Prostate gland (tissue), 2 donors: ENCODE measurements at regions not wholly inside any gene's neighbourhood (a gene's known extent, or its start where the extent isn't known, plus 50 kb on each side); places are given as distances from the start of the nearest gene placed in this dataset.

Experiments used
- DNase-seq: peaks from one replicate; pipeline ENCODE4 v3.0.0-alpha.2; 2019; ENCODE audit warnings: low spot score
- H3K27ac ChIP-seq, 2 donors: fragments of 200-600 bp; sonication (generic); 2 replicates each; pipeline ENCODE4 v1.5.1; 2017 to 2019
- H3K27me3 ChIP-seq: fragments of 200-600 bp; sonication (generic); replicated peaks from 2 replicates; pipeline ENCODE4 v1.5.1; 2019; ENCODE audit not compliant: insufficient read depth
- H3K36me3 ChIP-seq, 2 donors: fragments of 200-600 bp; sonication (generic); 1 replicate in 1 of 2; 2 replicates in 1 of 2; pipeline versions ENCODE4 v1.5.1 to v1.8.1; 2017 to 2019
- H3K4me1 ChIP-seq: fragments of 200-600 bp; sonication (generic); replicated peaks from 2 replicates; pipeline ENCODE4 v1.5.1; 2019
- H3K4me3 ChIP-seq, 2 donors: fragments of 200-600 bp; sonication (generic); 2 replicates each; pipeline ENCODE4 v1.5.1; 2017 to 2019
- H3K9me3 ChIP-seq: fragments of 200-600 bp; sonication (generic); 2 replicates; pipeline ENCODE4 v1.5.1; 2017
- POLR2A ChIP-seq: fragments of 450-650 bp; IDR thresholded peaks from one replicate; pipeline ENCODE4 v1.6.1; 2016; ENCODE audit warnings: antibody characterized with exemption, mild to moderate bottlenecking
- POLR2AphosphoS5 ChIP-seq: sonication (generic); formaldehyde crosslinking; IDR thresholded peaks from one replicate; pipeline ENCODE4 v1.6.1; 2017; ENCODE audit warnings: antibody characterized with exemption
- WGBS: methylation state at CpG from one replicate; pipeline ENCODE4 v1.1.5; 2018; 5-methylcytosine and 5-hydroxymethylcytosine counted together
- intact Hi-C: fragments of 100-400 bp; cut with DNase I; formaldehyde crosslinking; loops from one replicate; pipeline ENCODE4 v1.14.2; 2022
- TF ChIP-seq, protein P1 (sequence below), 4 experiments: fragments of 200-600 bp in 2 of 4; fragments of 450-650 bp in 2 of 4; sonication (generic) in 2 of 4; IDR thresholded peaks; 1 replicate in 3 of 4; 2 replicates in 1 of 4; pipeline ENCODE4 v1.5.1; 2016 to 2019; ENCODE audit warnings: antibody characterized with exemption in 4 of 4, mild to moderate bottlenecking in 2 of 4, moderate library complexity in 2 of 4

DNA sequence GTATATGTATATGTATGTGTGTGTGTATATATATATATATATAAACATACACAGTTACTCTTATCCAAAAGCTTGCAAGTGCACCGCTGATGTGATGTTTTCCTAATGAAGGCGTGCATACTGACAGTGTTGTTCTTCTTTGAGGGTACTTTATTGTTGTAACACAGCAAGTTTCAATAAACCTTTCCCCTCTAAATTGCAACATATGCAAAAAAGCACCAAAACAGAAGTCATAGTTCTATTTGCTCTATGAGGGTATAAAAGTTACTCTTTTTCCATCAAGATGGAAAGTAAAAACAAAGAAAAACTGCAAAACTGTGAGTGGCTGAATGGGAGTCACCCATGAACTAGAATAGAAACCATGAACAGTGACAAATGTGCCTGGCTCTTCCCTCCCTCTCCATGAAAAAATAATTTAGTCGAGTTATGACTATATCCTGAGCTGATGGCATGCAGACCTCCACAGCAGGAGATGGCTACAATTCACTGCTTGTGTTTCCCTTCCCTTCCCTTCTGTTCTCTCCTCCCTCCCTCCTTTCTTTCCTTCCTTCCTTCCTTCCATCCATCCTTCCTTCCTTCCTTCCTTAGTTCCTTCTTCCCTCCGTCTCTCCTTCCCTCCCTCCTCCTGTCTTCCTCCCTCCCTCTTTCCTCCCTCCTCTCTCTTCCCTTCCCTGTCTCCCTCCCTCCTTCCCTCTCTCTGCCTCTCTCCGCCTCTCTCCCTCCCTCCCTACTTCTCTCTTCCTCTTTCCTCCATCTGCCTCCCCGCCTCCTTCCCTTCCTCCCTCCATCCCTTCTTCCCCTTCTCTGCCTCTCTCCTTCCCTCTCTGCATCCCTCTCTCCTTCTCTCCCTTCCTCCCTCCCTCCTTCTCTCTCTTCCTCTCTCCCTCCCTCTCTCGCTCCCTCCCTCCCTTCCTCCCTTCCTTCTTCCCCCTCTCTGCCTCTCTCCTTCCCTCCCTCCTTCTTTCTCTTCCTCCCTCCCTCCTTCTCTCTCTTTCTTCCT lies 220.7 kb upstream of the POU3F1 start:
- 85% methylated on average over 7 of the region's 7 CpGs for WGBS
- Histone ChIP-seq H3K9me3 (no peaks in the 10 kb centered on the region), H3K4me1 (no peaks in the 10 kb centered on the region), H3K4me3 (no peak overlapping the region), H3K27me3 (peaks cover 5% of the 10 kb centered on the region), H3K36me3 (no peaks in the 10 kb centered on the region), H3K27ac (no peak overlapping the region)
- no peak for DNase-seq
- TF ChIP-seq POLR2AphosphoS5 = no peak
- TF ChIP-seq, protein P1, sequence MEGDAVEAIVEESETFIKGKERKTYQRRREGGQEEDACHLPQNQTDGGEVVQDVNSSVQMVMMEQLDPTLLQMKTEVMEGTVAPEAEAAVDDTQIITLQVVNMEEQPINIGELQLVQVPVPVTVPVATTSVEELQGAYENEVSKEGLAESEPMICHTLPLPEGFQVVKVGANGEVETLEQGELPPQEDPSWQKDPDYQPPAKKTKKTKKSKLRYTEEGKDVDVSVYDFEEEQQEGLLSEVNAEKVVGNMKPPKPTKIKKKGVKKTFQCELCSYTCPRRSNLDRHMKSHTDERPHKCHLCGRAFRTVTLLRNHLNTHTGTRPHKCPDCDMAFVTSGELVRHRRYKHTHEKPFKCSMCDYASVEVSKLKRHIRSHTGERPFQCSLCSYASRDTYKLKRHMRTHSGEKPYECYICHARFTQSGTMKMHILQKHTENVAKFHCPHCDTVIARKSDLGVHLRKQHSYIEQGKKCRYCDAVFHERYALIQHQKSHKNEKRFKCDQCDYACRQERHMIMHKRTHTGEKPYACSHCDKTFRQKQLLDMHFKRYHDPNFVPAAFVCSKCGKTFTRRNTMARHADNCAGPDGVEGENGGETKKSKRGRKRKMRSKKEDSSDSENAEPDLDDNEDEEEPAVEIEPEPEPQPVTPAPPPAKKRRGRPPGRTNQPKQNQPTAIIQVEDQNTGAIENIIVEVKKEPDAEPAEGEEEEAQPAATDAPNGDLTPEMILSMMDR (IDR thresholded peaks at IDR 0.05) = no peak
- TF ChIP-seq POLR2A = no peak
- intact Hi-C loops = no loop called here

DNA sequence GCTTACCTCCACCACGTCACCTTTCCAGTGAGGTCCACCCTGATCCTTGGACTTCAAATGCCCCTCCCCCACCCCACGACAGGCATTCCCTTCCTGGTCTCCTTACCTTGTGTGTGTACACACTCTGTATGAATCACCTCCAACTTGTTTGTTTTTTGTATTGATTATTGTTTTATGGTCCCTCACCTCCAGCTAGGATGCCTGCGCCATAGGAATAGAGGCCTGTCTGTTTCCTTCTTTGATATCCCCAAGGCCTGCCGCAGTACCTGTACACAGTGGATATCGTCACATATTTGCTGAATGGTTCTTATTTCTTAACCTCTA lies 219.6 kb upstream of the POU3F1 start:
- Histone ChIP-seq H3K9me3 (no peaks in the 10 kb centered on the region), H3K4me3 (no peak overlapping the region), H3K27ac (no peak overlapping the region), H3K27me3 (peaks cover 3% of the 10 kb centered on the region), H3K36me3 (no peaks in the 10 kb centered on the region), H3K4me1 (no peaks in the 10 kb centered on the region)
- WGBS = 98% methylated on average over 5 of the region's 5 CpGs
- intact Hi-C loops = no loop called here
- no peak for DNase-seq
- no peak for TF ChIP-seq POLR2A
- TF ChIP-seq, protein P1 (IDR thresholded peaks at IDR 0.05) = no peak
- no peak for TF ChIP-seq POLR2AphosphoS5

DNA sequence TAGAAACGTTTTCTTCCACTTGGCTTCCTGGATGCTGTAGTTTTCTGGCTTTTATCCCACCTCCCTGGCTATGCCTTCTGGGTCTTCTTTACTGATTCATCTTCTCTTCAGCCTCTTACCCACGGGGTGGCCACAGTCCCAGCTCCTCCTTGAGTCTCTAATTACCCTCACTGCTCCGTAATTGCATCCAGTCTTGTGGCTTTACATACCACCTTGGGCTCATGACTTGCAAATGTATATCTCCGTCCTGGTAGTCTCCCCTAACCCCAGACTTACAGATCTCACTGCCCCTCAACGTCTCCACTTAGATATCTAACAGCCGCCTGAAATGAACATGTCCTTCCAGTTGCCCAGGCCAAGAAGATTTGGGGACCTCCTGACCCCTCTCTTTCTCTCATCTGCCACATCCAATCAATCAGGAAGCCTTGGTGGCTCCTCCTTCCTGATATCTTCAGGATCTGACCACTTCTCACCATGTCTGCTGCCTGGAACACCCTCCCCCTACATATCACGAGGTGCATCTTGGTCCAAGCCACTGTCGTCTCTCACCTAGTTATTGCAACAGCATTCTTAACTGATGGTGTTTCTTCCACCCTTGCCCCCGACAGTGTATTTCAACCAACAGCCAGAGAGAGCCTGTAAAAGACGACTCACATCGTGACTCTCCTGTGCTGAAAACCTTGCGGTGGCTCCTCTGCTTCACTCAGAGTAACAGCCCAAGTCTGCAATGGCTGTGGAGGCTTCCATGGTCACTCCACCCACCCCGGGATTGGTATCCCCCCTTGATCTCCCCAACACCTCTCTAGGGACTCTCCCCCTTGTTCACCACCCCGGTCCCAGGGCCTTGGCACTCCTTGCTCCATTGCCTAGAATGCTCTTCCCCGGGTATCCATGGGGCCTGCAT lies 219.0 kb upstream of the POU3F1 start:
- no peaks in the 10 kb centered on the region for H3K4me1 ChIP-seq
- TF ChIP-seq, protein P1 (IDR thresholded peaks at IDR 0.05) = no peak
- TF ChIP-seq POLR2A (no peak), POLR2AphosphoS5 (no peak)
- H3K4me3 ChIP-seq = no peak overlapping the region
- intact Hi-C loops = no loop called here
- no peak overlapping the region for H3K27ac ChIP-seq
- H3K27me3 ChIP-seq = peaks cover 3% of the 10 kb centered on the region
- no peak for DNase-seq
- no peaks in the 10 kb centered on the region for H3K9me3 ChIP-seq
- 77% methylated on average over 15 of the region's 15 CpGs for WGBS
- H3K36me3 ChIP-seq = no peaks in the 10 kb centered on the region

DNA sequence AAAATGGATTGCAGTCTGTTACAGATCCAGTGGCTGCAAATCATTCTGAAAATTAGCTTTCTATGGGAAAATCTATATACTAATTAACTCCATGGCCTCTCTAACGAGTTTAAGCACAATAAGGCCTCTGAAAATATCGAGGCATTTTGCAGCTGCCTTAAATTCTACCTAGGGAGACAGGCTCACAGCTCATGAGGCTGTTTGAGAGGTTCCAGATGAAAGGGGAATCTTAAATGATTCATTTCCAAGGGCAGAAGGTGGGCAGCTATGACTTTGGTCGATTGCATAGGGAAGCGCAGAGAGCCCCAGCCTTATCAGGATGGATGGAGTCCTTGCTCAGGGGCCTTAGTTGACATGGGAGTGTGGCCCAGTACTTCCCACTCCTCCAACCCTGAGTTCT lies 216.8 kb upstream of the POU3F1 start:
- no peak for TF ChIP-seq POLR2AphosphoS5
- no peak for TF ChIP-seq POLR2A
- TF ChIP-seq, protein P1 (IDR thresholded peaks at IDR 0.05) = no peak

More for the DNA sequence above, 216.8 kb upstream of the POU3F1 start:
- intact Hi-C loops = no loop called here
- H3K9me3 ChIP-seq = no peaks in the 10 kb centered on the region
- H3K4me1 ChIP-seq = no peaks in the 10 kb centered on the region
- peaks cover 3% of the 10 kb centered on the region for H3K27me3 ChIP-seq
- 79% methylated on average over 4 of the region's 4 CpGs for WGBS
- no peak overlapping the region for H3K4me3 ChIP-seq
- no peak for DNase-seq
- no peak overlapping the region for H3K27ac ChIP-seq
- no peaks in the 10 kb centered on the region for H3K36me3 ChIP-seq
